SK-N-SH (cell line): ENCODE measurements at regions not wholly inside any gene's neighbourhood (a gene's known extent, or its start where the extent isn't known, plus 50 kb on each side); places are given as distances from the start of the nearest gene placed in this dataset.

ENCODE experiments used
- CTCF ChIA-PET: fragments of 300-600, 350-600 bp; formaldehyde crosslinking; extraction: SDS; loops from one replicate; lab custom pipeline; 2021; lab: Yijun Ruan, JAX
- POLR2A ChIA-PET: fragments of 350-600 bp; sonication (Branson Sonifier 250); formaldehyde crosslinking; extraction: SDS; loops from one replicate; lab custom pipeline; 2020; ENCODE audit warnings: antibody characterized with exemption, inconsistent platforms; lab: Yijun Ruan, JAX
- DNase-seq: peaks from one replicate; pipeline ENCODE4 v3.0.0; 2012
- H2AFZ ChIP-seq: fragments of 200-600 bp; sonication (generic); 2 replicates; pipeline ENCODE4 v1.8.1; 2016; ENCODE audit warnings: antibody characterized with exemption, mild to moderate bottlenecking, low read depth
- H3F3A ChIP-seq: fragments of 200-600 bp; sonication (generic); replicated peaks from 2 replicates; pipeline ENCODE3; 2016; ENCODE audit warnings: antibody characterized with exemption, mild to moderate bottlenecking; ENCODE audit not compliant: insufficient read depth
- H3K27ac ChIP-seq, 2 experiments: fragments of 200-500 bp in 1 of 2; fragments of 200-600 bp in 1 of 2; sonication (Bioruptor generic) in 1 of 2; sonication (generic), shearing (Covaris generic) in 1 of 2; 2 replicates each; pipeline versions ENCODE4 v1.5.1 to v1.6.1; 2014 to 2016; ENCODE audit warnings: low read depth in 2 of 2, inconsistent platforms in 1 of 2, low read length in 1 of 2, mild to moderate bottlenecking in 1 of 2, mixed read lengths in 1 of 2
- H3K27me3 ChIP-seq: fragments of 200-600 bp; sonication (generic), shearing (Covaris generic); 2 replicates; pipeline ENCODE4 v1.6.1; 2016; ENCODE audit warnings: mixed run types; ENCODE audit not compliant: insufficient read depth
- H3K36me3 ChIP-seq, 2 experiments: fragments of 200-500 bp in 1 of 2; fragments of 200-600 bp in 1 of 2; sonication (Bioruptor generic) in 1 of 2; sonication (generic) in 1 of 2; replicated peaks in 1 of 2; 2 replicates each; pipeline versions ENCODE3 to v1.5.1; 2014 to 2016; ENCODE audit warnings: low read length in 1 of 2, mild to moderate bottlenecking in 1 of 2; ENCODE audit not compliant: insufficient read depth in 2 of 2, control insufficient read depth in 1 of 2
- H3K4me1 ChIP-seq, 2 experiments: fragments of 200-500 bp in 1 of 2; fragments of 200-600 bp in 1 of 2; sonication (Bioruptor generic) in 1 of 2; sonication (generic), shearing (Covaris generic) in 1 of 2; 2 replicates each; pipeline versions ENCODE4 v1.5.1 to v1.6.1; 2014 to 2016; ENCODE audit warnings: low read depth in 1 of 2, low read length in 1 of 2, mixed run types in 1 of 2; ENCODE audit not compliant: insufficient read depth in 2 of 2, control insufficient read depth in 1 of 2
- H3K4me2 ChIP-seq: fragments of 200-600 bp; sonication (generic), shearing (Covaris generic); 2 replicates; pipeline ENCODE4 v1.6.1; 2017; ENCODE audit warnings: mixed run types
- H3K4me3 ChIP-seq, 2 experiments: fragments of 200-500 bp in 1 of 2; fragments of 200-600 bp in 1 of 2; sonication (Bioruptor generic) in 1 of 2; sonication (generic), shearing (Covaris generic) in 1 of 2; 2 replicates each; pipeline versions ENCODE4 v1.5.1 to v1.8.1; 2014 to 2016; ENCODE audit warnings: low read depth in 2 of 2, inconsistent platforms in 1 of 2, low read length in 1 of 2, mild to moderate bottlenecking in 1 of 2, mixed read lengths in 1 of 2, moderate library complexity in 1 of 2
- H3K79me2 ChIP-seq: fragments of 200-600 bp; sonication (generic); 2 replicates; pipeline ENCODE4 v1.8.1; 2017; ENCODE audit warnings: mild to moderate bottlenecking; ENCODE audit not compliant: insufficient read depth
- H3K9ac ChIP-seq: fragments of 200-600 bp; sonication (generic); 2 replicates; pipeline ENCODE4 v1.6.1; 2017; ENCODE audit warnings: mixed run types
- H3K9me2 ChIP-seq: fragments of 200-600 bp; sonication (generic); 2 replicates; pipeline ENCODE4 v1.6.1; 2017; ENCODE audit warnings: mixed run types
- H3K9me3 ChIP-seq: fragments of 200-600 bp; sonication (generic); 2 replicates; pipeline ENCODE4 v1.6.1; 2017; ENCODE audit warnings: mixed run types, mild to moderate bottlenecking, moderate library complexity
- H4K20me1 ChIP-seq: fragments of 200-600 bp; sonication (generic); 2 replicates; pipeline ENCODE4 v1.6.1; 2017; ENCODE audit warnings: mild to moderate bottlenecking, mixed run types; ENCODE audit not compliant: insufficient read depth
- CTCF ChIP-seq: fragments of 200-600 bp; sonication (generic); IDR thresholded peaks from 2 replicates; pipeline ENCODE4 v1.6.1; 2017; ENCODE audit warnings: antibody characterized with exemption, mild to moderate bottlenecking, moderate library complexity
- EZH2phosphoT487 ChIP-seq: fragments of 200-600 bp; sonication (generic); IDR thresholded peaks from 2 replicates; pipeline ENCODE4 v1.6.1; 2017; ENCODE audit warnings: low read depth, mixed run types, mild to moderate bottlenecking, antibody characterized with exemption, moderate library complexity, borderline replicate concordance
- IRF3 ChIP-seq: fragments of 150-350 bp; IDR thresholded peaks from 2 replicates; pipeline ENCODE4 v1.6.1; 2016; ENCODE audit warnings: mild to moderate bottlenecking, low read depth, low read length
- MAX ChIP-seq: IDR thresholded peaks from 2 replicates; pipeline ENCODE4 v1.4.0; 2012; ENCODE audit warnings: low read depth
- NFIC ChIP-seq: IDR thresholded peaks from 2 replicates; pipeline ENCODE4 v1.4.0; 2012; ENCODE audit warnings: borderline replicate concordance
- PBX3 ChIP-seq: IDR thresholded peaks from 2 replicates; pipeline ENCODE4; 2012
- POLR2AphosphoS5 ChIP-seq: IDR thresholded peaks from 2 replicates; pipeline ENCODE4 v1.6.1; 2012; ENCODE audit warnings: low read depth, low read length
- RAD21 ChIP-seq: IDR thresholded peaks from 2 replicates; pipeline ENCODE4 v1.6.1; 2012; ENCODE audit warnings: mild to moderate bottlenecking, low read length
- RFX5 ChIP-seq: IDR thresholded peaks from 2 replicates; pipeline ENCODE4 v1.6.1; 2012; ENCODE audit warnings: mild to moderate bottlenecking, improper control_type of control experiment, low read length
- RXRA ChIP-seq: IDR thresholded peaks from 2 replicates; pipeline ENCODE4 v1.4.0; 2012; ENCODE audit warnings: low read depth, mild to moderate bottlenecking, borderline replicate concordance
- TCF12 ChIP-seq: IDR thresholded peaks from 2 replicates; pipeline ENCODE4 v1.4.0; 2012
- ZBTB33 ChIP-seq: IDR thresholded peaks from 2 replicates; pipeline ENCODE4 v1.4.0; 2012; ENCODE audit warnings: low read depth, borderline replicate concordance
- WGBS: methylation state at CpG from one replicate; pipeline ENCODE4 v1.1.6; 2017; ENCODE audit warnings: low lambda C conversion rate; 5-methylcytosine and 5-hydroxymethylcytosine counted together

GRCh38 chr4:38323141-38323641 is 340.8 kb upstream of the KLF3 start (continued):
- TF ChIP-seq CTCF = no peak
- no peak for TF ChIP-seq MAX
- no peak for TF ChIP-seq RAD21
- no peak for TF ChIP-seq RFX5
- TF ChIP-seq PBX3 = no peak
- TF ChIP-seq NFIC = no peak

GRCh38 chr4:38324861-38325628 is 339.0 kb upstream of the KLF3 start:
- Histone ChIP-seq H3K4me1 (peaks cover 4 to 17% of the 10 kb centered on the region in 2 experiments; a peak in 3 of 4 replicates), H3K9me2 (no peaks in the 10 kb centered on the region), H3F3A (no peaks in the 10 kb centered on the region), H3K27ac (no peak overlapping the region), H3K9ac (no peak overlapping the region), H3K27me3 (no peaks in the 10 kb centered on the region), H3K9me3 (no peaks in the 10 kb centered on the region), H3K79me2 (no peaks in the 10 kb centered on the region), H3K4me2 (no peak overlapping the region), H4K20me1 (no peaks in the 10 kb centered on the region), H2AFZ (no peak overlapping the region), H3K4me3 (no peak overlapping the region), H3K36me3 (no peaks in the 10 kb centered on the region)
- ChIA-PET CTCF (interaction anchor here (0.9 to 3.2 kb wide), 2 partner anchors 10 to 350 kb away, joined by 3 to 12 read pairs; no protein-coding TSS in a partner anchor), POLR2A (no interaction called here)
- no peak for DNase-seq
- 85% methylated on average over 20 of the region's 31 CpGs for WGBS
- TF ChIP-seq RXRA = no peak
- no peak for TF ChIP-seq IRF3
- no peak for TF ChIP-seq EZH2phosphoT487
- no peak for TF ChIP-seq TCF12
- no peak for TF ChIP-seq CTCF
- TF ChIP-seq ZBTB33 = no peak
- no peak for TF ChIP-seq RAD21
- TF ChIP-seq POLR2AphosphoS5 = no peak
